ENCODE measurements at regions not wholly inside any gene's neighbourhood (a gene's known extent, or its start where the extent isn't known, plus 50 kb on each side); places are given as distances from the start of the nearest gene placed in this dataset.

DNA sequence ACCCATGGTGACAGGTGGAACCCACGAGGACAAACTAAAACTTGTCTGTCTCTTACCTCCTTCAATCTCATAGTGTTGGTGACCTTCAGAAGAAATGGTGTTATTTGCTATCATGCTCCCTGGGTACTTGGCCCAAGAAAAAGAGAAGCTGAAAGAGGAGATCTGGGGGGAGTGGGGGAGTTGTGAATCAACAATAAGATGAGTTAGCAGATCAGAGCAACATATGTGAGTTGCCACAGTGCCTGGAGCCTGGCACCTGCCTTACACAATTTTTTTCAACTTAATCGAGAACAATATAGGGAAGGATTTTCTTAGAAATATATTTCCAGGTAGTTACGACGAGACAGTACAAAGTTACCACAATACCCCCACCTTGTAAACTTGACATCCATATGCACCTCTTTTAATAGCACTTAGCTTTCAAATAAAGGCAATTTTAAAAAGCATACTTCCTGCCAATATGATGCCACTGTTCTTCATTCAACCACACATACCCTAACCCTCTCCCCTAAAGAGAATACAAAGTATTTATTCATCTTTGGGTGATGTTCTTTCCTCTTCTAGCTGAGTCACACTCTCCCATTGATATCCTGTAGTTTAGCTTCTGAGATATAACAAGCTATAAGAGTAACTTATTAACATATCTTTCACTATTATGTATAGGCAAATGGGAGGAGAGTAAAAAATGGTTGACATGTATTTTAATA lies 424.1 kb upstream of the OR4E1 start:
- ATAC-seq (peak; percentile 25), DNase-seq (no peak)

DNA sequence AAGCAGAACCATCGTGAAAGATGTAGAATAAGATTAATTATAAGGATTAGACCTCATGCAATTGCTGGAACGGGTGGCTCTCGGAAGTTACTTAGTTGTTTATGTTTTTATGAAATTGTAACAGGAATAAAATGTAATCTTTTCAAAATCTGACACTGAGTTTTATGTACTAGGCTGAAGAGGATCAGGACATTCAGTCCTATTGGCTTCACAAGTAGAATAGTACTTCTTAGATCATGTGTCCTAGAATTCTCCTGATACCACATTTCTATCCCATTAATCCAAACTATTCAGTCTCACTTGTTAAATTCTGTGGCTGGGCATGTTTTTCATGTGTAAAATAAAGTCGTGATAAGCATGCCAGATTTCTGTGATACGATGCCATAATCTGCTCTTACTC lies 423.5 kb upstream of the OR4E1 start:
- ATAC-seq (no peak), DNase-seq (no peak)

- ATAC-seq (peak; percentile 52), DNase-seq (no peak)
Observed at GRCh38 chr14:22096514-22096895, 422.9 kb upstream of the OR4E1 start.

GRCh38 chr14:22095860-22096513 lies 422.4 kb upstream of the OR4E1 start:
- no peak for DNase-seq
- ATAC-seq = no peak

DNA sequence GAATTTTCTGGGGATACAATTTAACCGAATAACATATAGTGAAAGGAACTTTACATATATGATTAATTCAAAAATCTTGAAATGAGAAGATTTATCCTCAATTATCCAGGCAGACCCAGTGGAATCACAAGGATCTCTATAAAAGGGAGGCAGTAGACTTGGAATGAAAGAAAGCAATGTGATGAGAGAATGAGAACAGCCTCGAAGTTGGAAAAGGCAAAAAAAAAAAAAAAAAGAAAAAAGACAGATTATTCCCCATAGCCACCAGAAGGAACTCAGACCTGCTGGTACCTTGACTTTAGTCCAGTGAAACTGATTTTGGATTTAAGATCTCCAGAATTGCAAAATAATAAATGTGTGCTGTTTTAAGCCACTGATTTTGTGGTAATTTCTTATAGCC lies 416.3 kb upstream of the OR4E1 start:
- DNase-seq (no peak), ATAC-seq (no peak)

- no peak for ATAC-seq
- no peak for DNase-seq
Observed at GRCh38 chr14:22088614-22089342, 415.2 kb upstream of the OR4E1 start.

DNA sequence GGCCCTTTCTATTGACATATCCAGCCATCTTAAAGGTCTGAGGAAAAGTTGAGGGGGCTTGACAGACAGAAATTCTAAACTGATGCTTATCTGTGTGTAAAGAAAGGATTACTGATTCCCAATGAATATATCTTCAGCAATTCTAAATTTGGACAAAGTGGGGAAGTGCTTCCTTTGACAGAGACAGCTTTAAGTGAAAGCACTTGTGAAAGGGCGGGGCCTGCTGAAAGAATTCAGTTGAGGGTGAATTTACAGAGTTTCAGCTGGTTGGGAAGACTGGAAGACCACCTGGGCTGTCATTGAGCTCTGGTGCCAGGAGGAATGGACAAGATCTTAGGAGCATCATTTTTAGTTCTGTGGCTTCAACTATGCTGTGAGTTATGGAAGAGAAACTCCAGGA lies 412.5 kb upstream of the OR4E1 start:
- ATAC-seq (no peak), DNase-seq (no peak)

GRCh38 chr14:22084393-22085281 lies 411.0 kb upstream of the OR4E1 start:
- no peak for DNase-seq

DNA sequence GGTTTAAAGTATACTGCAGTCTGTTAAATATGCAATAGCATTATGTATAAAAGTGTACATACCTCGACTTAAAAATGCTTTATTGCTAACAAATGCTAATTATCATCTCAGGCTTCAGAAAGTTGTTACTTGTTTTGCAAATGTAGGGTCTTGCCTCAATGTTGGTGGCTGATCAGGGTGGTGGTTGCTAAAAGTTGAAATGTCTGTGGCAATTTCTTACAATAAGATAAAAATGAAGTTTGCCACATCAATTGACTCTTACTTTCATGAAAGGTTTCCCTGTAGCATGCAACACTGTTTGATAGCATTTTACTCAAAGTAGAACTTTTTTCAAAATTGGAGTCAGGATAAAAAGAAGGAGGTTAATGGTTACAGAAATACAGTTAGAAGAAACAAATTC lies 407.7 kb upstream of the OR4E1 start:
- DNase-seq = no peak

More at GRCh38 chr14:22084393-22085281, 411.0 kb upstream of the OR4E1 start:
- ATAC-seq = no peak

DNA sequence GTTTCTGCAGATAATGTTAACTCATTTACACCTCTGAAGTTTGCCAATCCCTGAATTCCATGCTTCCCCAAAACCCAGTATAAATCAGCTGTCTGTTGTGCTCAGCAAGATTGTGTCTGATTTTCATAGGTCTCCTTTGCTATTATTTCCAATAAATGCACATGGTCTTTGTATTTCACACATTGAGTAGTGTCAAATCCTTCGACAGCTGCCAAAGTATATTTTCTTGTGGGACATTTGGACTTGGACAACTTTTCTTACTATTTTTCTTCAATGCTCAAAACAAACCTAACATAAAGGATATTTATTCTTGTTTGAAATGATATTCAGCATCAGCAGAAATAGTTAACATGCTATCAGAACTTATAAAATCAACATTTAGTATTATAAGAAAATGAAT lies 406.1 kb upstream of the OR4E1 start:
- no peak for DNase-seq
- no peak for ATAC-seq

More for the DNA sequence above, 407.7 kb upstream of the OR4E1 start:
- no peak for ATAC-seq

DNA sequence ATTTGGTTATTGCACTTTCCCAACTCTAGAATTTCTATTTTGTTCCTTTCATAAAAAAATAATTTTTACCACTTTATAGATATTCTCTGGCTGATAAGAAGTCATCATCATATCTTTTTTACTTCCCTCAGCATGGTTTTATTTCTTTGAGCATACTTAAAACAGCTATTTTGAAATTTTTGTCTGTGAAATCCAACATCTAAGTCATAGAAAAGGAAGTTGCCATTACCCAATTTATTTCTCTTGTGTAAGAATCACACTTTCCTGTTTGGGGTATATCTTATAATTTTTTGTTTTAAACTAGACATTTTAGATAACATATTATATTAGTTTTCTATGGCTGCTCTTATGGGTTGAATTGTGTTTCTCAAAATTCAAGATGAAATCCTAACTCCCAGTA lies 400.2 kb upstream of the OR4E1 start:
- no peak for ATAC-seq
- DNase-seq = no peak

DNA sequence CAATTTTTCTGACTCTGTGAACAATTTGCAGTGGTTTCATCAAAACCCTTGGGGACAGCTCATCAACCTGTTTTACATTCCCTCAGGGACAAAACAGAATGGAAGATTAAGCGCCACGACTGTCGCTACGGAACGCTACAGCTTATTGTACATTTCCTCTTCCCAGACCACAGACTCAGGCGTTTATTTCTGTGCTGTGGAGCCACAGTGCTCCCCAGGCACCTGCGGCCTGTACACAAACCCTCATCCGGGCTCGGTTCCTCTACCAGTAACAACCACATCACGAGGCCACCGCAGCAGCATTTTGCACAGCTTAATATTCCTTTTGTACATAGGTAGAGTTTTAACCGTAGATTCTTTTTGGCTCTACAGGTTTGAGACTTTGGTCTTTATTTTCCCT lies 397.4 kb upstream of the OR4E1 start:
- ATAC-seq (peak; percentile 49), DNase-seq (peak; percentile 31)

DNA sequence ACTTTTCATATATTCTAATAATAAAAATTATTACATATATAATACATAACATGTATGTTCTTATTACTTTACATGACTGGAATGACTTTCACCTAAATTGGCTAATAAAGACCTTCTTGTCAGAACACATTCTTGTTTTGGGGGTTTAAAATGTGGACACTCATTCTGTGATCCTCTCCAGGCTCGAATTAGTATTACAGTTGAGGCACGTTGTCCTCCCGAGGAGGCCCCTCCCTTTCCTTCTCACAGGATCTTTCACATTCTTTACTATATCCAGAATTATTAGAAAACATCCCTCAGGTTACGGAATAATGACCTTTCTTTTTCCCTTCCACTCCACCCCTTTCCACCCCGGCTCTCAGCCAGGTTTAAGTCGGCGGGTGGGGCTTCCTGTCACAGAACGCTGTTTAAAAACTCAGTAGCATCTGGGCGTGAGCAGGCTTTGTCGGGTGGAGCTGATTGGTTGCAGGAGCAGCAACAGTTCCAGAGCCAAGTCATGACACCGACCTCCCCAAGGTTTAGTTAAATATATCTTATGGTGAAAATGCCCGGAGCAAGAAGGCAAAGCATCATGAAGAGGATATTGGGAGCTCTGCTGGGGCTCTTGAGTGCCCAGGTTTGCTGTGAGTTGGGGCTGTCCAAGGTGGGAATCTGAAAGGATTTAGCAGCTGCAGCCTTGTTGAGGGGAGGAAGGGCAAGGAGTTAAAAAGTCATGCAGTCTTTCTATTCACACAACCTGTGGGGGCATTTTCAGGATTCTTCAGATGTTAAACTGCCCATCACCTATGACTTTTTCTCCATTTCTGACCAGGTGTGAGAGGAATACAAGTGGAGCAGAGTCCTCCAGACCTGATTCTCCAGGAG lies 396.7 kb upstream of the OR4E1 start:
- DNase-seq = peak; percentile 39
- peak; percentile 82 for ATAC-seq

GRCh38 chr14:22065347-22065746 lies 391.7 kb upstream of the OR4E1 start:
- no peak for ATAC-seq

GRCh38 chr14:22059201-22059600 lies 385.6 kb upstream of the OR4E1 start:
- ATAC-seq (no peak), DNase-seq (no peak)

More at GRCh38 chr14:22065347-22065746, 391.7 kb upstream of the OR4E1 start:
- DNase-seq = no peak

- ATAC-seq = peak; percentile 75
- DNase-seq = no peak
Observed at GRCh38 chr14:22052795-22053194, 379.2 kb upstream of the OR4E1 start.

DNA sequence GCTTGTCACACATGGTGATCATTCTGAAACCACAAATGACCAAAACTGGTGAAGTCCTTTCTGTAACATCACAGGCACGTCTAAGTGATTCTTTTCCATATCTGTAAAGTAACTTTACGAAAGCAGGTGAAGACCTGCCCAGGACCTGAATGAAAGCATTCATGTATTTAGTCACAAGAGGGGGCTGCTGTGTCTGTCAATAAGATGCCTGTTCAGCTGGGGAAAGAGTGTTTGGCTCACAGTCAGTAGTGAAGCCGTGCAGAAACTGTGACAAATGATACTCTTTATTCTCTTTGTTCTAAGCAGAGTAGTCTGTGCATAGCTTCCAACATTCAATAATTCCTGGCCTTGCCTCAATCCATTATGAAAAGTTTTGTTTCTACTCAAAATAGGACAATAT lies 373.5 kb upstream of the OR4E1 start:
- peak; percentile 85 for ATAC-seq
- DNase-seq = peak; percentile 15

DNA sequence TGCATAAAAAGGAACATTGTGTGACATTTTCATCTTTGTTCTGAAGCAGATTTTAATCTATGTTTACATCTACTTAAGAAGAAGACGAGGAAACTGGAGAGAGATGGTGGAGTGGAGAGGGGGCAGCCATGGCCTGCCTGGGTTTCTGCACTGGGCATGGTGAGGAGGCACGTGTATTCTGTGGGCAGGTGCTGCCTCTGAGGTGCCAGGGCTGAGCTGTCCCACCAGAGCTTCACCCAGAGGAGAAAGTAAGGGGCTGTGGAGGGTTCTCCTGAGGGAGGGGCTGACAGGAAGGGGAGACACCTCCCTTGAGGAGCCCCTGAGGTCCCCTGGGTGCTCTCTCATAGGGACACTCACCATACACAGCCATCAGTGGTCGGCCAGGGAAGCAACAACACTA lies 372.4 kb upstream of the OR4E1 start:
- ATAC-seq = no peak
- no peak for DNase-seq

DNA sequence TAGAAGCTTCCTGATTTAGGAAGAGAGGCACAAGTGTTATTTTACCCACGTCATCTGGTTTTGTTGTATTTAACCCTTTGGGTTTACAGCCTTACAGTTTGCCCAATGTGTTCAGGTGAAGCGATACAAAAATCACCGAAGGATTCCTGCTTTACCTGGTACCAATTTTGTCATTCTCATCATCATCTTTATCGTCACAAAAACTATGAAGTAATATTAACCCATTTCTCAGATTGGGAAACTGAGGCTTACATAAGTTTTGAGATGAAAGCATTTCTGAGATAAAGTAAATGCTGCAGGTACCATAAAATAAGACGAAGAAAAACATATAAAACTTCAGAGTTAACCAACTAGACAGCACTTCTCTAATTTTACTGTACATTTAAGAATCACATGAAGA lies 370.6 kb upstream of the OR4E1 start:
- ATAC-seq (no peak), DNase-seq (no peak)

- ATAC-seq (no peak), DNase-seq (no peak)
Observed at GRCh38 chr14:22040781-22041125, 367.1 kb upstream of the OR4E1 start.

All from stimulated activated naive CD8-positive, alpha-beta T cell treated with anti-CD3 and anti-CD28 coated beads, Interleukin-15, Interleukin-2, amounts not matched to agents 100 U/mL and 50 U/mL, for 24 hours (primary cell).